GM12873 (cell line): ENCODE measurements at regions not wholly inside any gene's neighbourhood (a gene's known extent, or its start where the extent isn't known, plus 50 kb on each side); places are given as distances from the start of the nearest gene placed in this dataset.

Experiments
- TF ChIP-seq, protein P1 (sequence below): IDR thresholded peaks from 2 replicates; pipeline ENCODE4 v1.5.1; 2012; ENCODE audit warnings: low read depth, mild to moderate bottlenecking, moderate library complexity, low read length, control low read depth; ENCODE audit not compliant: insufficient read depth; ENCODE audit errors: missing control alignments

DNA sequence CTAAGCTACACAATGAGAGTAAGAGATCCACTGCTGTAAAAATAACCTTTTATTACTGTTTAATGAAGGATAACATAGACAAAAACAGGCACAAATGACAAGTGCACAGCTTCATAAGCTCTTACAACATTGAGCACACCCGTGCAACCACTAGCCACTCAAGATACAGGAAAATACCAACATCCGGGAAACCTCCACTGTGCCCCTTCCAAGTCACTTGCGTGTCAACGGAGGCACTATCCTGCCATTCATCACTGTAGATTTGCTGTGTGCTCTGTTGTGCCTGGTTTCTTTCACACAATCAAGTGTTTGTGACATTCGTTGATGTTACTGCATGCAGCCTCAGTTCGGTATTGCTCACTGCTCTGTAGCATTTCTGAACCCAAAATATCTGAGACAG is 292.9 kb upstream of the MYT1L start:
- TF ChIP-seq, protein P1, sequence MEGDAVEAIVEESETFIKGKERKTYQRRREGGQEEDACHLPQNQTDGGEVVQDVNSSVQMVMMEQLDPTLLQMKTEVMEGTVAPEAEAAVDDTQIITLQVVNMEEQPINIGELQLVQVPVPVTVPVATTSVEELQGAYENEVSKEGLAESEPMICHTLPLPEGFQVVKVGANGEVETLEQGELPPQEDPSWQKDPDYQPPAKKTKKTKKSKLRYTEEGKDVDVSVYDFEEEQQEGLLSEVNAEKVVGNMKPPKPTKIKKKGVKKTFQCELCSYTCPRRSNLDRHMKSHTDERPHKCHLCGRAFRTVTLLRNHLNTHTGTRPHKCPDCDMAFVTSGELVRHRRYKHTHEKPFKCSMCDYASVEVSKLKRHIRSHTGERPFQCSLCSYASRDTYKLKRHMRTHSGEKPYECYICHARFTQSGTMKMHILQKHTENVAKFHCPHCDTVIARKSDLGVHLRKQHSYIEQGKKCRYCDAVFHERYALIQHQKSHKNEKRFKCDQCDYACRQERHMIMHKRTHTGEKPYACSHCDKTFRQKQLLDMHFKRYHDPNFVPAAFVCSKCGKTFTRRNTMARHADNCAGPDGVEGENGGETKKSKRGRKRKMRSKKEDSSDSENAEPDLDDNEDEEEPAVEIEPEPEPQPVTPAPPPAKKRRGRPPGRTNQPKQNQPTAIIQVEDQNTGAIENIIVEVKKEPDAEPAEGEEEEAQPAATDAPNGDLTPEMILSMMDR = no peak

DNA sequence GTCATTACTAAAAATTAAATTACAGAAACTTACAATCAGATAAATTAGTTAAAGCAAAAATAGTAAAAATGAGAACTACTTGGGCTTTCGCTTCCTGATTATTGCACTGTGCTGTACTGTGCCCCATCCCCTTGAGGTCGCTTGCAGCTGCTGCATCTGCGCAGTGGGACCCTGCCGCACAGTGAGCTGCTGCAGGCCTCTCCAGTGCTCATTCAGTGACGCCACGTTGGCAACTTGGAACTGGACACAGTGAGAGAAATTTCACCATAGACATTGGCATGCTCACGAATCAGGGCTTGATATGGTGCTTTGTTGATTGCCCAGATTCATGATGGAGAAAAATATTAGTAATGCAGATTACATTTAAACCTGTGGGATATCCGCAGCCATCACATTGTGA is 290.8 kb upstream of the MYT1L start:
- TF ChIP-seq, protein P1 = no peak

DNA sequence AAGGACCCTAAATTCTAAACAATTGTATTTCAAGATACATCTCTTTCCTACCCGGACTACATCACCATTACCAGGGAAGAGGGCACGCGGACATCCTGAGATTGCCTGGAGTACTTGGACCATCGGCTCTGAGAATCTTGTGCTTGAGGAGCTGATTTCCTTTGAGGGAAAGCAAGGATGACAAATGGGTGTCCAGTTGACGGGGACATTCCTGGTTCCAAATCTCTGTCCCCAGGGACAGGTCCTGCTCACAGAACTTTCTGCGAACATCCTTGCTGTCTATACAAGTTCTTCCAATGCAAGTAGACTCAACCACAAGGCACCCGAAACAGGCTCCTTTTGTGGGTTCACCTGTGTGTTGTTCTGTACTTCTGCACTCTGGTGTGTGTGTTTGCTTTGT is 289.5 kb upstream of the MYT1L start:
- TF ChIP-seq, protein P1 = no peak

DNA sequence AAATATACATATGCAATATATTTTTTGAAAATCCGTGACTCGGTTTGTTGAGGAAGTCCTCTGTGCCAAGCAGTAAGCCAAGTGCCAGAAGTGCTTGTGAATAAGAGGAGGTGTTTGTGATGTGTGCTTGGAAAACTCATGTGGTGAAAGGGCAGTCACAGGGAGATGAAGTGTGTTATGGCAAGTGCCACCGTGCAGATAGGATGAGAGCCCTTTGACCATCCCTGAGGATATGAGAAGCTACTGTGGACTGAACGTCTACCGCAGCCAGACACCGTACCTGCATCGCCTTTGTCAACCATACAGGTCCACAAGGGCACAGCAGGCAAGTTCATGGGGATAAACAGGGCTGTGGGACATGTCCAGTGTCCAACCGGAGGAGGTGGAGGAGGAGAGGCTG is 288.9 kb upstream of the MYT1L start:
- TF ChIP-seq, protein P1 = no peak

DNA sequence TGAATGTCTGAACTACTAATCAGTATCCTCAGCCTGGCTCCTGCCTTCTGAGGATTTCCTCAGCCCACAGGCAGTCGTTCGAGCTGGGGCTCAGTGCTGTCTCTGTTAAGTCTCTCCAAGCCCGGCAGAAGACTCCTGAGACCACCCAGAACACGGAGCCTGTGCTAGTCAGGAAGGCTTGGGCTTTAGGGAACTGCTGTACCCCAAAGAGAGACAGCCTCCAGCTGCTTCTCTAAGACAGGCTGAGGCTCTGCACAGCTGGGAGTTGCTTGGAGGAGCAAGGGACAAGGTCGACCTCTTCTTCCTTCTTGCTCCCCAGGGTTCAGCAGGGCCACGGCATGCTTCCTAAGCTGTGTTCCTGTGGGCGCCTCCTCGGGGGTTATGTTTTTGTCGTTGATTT is 283.4 kb upstream of the MYT1L start:
- TF ChIP-seq, protein P1 = no peak

DNA sequence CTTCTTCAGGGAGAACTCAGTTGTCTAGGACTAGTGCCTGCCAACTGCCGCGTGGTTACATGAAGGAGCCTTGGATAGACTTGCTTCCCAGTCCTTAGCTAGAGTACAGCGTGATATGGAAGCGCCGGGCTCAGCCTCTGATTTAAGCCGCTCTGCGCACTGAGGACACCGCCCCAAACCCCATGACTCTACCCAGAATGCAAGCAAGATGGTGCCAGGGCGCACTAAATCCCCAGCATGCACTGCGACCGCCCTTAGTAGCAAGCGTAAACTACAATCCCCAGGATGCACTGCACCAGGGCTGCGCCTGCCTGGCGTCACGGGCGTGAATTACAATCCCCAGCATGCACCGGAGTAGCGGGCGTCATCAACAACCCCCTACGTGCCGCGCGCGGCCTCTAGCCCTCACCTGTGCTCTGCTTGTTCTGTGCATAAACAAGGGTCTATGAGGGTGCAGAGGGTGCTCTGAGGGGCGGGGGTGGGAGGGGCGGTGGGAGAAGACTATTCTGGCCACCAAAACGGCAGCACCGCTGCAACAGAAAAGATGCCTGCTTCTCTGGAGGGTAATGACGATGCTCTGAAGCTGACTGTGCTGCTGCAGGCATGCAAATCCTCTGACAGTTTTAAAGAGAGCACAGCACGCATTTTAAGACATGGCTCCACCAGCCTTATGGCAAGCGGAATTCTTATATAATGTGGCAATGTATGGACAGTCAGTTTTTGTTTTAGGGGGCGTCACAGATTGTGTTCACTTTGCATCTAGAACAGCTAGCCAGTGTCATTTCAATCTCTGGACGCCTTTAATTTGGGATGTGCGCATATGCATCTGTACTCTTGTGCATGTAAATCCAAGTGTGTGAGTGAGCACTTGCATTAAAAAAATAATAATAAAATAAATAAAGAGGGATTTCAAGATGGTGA is 282.5 kb upstream of the MYT1L start:
- TF ChIP-seq, protein P1 = no peak

DNA sequence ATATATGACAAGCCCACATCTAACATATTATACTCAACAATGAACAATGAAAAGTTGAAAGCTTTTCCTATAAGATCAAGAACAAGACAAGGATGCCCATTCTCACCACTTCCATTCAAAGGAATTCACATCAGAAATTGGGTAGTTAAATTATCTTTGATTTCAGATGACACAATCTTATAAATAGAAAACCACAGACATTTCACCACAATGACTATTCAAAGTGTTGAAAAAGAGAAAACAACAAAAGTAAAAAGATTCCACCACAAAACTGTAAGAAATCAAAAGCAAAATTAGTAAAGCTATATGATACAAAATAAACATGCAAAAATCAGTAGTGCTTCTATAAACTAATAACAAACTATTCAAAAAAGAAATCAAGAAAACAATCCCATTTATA is 279.7 kb upstream of the MYT1L start:
- TF ChIP-seq, protein P1 = no peak
